Dendritic cell treated with granulocyte-macrophage colony-stimulating factor and Interleukin-4, amounts not matched to agents 40 ng/mL and 50 ng/mL, for 4 days (primary cell): ENCODE measurements at regions not wholly inside any gene's neighbourhood (a gene's known extent, or its start where the extent isn't known, plus 50 kb on each side); places are given as distances from the start of the nearest gene placed in this dataset.
A peak's percentile ranks its signal among the peaks of the same experiment; 100 is the strongest.

ENCODE experiments used
- H3K27ac Mint-ChIP-seq: one replicate; pipeline ENCODE4 v1.8.0; 2022; ENCODE audit warnings: mild to moderate bottlenecking, mixed read lengths
- H3K27me3 Mint-ChIP-seq: one replicate; pipeline ENCODE4 v1.8.0; 2022; ENCODE audit warnings: mild to moderate bottlenecking, mixed read lengths
- H3K36me3 Mint-ChIP-seq: one replicate; pipeline ENCODE4 v1.8.0; 2022; ENCODE audit warnings: low read depth, mixed read lengths
- H3K4me1 Mint-ChIP-seq: one replicate; pipeline ENCODE4 v1.8.0; 2022; ENCODE audit warnings: low read depth, mixed read lengths
- H3K4me3 Mint-ChIP-seq: one replicate; pipeline ENCODE4 v1.8.0; 2022; ENCODE audit warnings: mild to moderate bottlenecking, moderate library complexity, mixed read lengths
- H3K9me3 Mint-ChIP-seq: one replicate; pipeline ENCODE4 v1.8.0; 2022; ENCODE audit warnings: mixed read lengths
- intact Hi-C: fragments of 100-400 bp; cut with micrococcal nuclease; formaldehyde crosslinking; loops from one replicate; pipeline ENCODE4 v1.15.0; 2022

DNA sequence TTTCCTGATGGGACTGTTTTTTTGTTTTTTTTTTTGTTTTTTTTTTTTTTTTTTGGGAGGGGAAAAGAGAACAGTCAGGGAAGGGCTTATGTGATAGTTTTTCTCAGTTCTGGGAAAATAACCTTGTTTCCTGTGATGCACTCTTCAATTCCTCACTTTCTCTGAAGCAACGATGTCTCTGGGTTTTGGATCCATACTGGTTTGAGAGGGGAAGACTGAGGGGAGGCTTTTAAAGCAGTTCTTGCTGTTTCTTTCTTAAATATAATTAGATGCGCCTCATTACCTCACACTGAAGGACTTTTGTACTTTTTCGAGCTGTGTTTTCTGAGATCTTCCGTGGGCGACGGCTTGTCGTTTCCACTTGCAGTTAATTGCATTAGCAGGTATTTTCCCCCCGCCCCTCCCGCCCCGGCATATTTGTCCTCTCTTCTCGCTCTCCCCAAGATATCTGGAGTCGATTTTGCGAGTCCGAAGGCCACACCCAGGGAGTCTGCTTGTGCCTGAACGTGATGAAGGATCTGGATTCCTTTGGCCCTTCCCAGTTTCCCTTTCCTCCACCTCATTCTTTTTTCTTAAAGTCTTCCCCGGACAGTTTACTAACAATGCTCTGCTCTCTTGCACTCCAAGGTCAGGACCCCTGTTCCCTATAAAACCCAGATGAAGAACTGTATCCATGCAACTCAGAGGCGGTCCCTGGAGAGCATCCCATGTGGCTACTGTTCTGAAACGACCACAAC lies 125.2 kb upstream of the ZFHX3 start:
- Mint-ChIP-seq H3K4me1 (peaks cover 25% of the 10 kb centered on the region), H3K9me3 (no peaks in the 10 kb centered on the region), H3K27ac (peak overlapping the region; percentile 19), H3K4me3 (no peak overlapping the region), H3K27me3 (peaks cover 5% of the 10 kb centered on the region), H3K36me3 (no peaks in the 10 kb centered on the region)
- intact Hi-C loops, result loop anchor here (10.0 kb wide), 1 partner anchor 48 kb away; no protein-coding TSS in a partner anchor

DNA sequence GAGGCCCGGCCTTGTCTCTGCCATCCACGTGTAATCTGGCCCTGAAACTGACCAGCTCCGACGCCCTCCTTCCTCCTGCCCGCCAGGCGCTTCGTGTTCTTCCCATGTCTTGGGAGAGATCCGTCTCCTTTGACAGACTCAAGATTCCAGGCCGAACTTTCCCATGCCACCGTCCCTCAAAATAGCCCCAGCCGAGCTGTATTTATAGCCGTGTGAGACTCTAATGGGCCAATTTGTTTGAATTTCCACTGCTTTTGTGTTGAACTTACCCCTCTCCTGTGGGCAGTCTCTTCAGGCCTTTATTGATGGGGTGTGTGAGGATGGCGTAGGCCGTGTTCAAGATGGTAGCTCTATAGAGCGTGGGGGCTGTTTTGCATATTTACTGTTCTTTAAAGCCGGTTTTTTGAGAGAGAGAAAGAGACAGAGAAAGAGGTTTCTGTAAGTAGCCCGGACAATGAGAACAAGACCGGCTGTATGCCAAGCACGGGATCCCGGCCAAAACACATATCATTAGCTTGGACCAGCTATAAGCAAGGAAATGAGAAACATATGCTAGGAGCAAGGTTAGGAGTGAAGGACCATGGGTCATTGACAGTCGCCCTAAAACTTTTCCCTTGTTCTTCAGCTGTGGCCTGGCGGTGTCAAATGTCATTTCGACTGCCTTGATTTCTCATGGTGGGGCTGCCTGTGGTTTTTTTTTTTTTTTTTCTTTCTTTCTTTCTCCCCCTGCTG lies 124.5 kb upstream of the ZFHX3 start:
- Mint-ChIP-seq H3K27ac (no peak overlapping the region), H3K36me3 (no peaks in the 10 kb centered on the region), H3K27me3 (peaks cover 5% of the 10 kb centered on the region), H3K4me3 (no peak overlapping the region), H3K9me3 (no peaks in the 10 kb centered on the region), H3K4me1 (peaks cover 25% of the 10 kb centered on the region)
- intact Hi-C loops, result loop anchor here (10.0 kb wide), 1 partner anchor 48 kb away; no protein-coding TSS in a partner anchor

DNA sequence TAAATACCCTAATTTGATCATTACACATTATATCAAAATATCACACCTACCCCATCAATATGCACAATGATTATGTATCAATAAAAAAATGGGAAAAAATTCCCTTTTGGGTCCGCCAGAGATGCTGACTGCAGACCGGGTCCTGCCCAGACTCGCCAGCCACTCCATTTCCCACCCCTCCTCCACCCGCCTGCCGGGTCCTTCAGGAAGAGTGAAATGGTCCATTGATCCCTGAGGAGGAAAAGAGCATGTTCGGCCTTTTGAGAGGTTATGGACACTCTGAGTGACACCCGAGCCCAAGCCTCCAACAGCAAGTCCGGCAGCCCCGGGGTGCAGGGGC lies 123.9 kb upstream of the ZFHX3 start:
- intact Hi-C loops, result loop anchor here (10.0 kb wide), 1 partner anchor 47 kb away; no protein-coding TSS in a partner anchor
- Mint-ChIP-seq H3K27me3 (peaks cover 5% of the 10 kb centered on the region), H3K36me3 (no peaks in the 10 kb centered on the region), H3K4me3 (no peak overlapping the region), H3K9me3 (no peaks in the 10 kb centered on the region), H3K27ac (no peak overlapping the region), H3K4me1 (peaks cover 25% of the 10 kb centered on the region)

DNA sequence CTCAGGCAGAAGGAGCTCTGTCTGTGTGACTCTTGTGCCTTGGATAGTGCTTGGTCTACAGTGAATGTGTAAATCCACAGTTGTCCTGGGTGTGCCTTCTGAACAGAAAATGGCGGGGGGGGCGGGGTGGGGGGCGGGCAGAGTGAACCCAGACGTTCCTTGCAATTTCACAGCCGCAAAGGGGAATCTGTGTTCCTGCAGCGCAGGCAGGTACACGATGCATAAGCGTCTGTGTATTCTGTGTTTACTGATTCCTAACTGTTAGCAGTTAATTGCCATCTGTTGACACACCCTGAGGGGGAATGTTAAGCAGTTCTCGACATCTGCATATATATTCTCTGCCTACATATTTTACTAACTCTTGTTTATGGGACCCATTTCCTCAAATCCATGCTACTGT lies 123.5 kb upstream of the ZFHX3 start:
- Mint-ChIP-seq H3K4me3 (no peak overlapping the region), H3K36me3 (no peaks in the 10 kb centered on the region), H3K4me1 (peaks cover 25% of the 10 kb centered on the region), H3K27me3 (peaks cover 5% of the 10 kb centered on the region), H3K27ac (no peak overlapping the region), H3K9me3 (no peaks in the 10 kb centered on the region)
- intact Hi-C loops, result loop anchor here (10.0 kb wide), 1 partner anchor 47 kb away; no protein-coding TSS in a partner anchor

DNA sequence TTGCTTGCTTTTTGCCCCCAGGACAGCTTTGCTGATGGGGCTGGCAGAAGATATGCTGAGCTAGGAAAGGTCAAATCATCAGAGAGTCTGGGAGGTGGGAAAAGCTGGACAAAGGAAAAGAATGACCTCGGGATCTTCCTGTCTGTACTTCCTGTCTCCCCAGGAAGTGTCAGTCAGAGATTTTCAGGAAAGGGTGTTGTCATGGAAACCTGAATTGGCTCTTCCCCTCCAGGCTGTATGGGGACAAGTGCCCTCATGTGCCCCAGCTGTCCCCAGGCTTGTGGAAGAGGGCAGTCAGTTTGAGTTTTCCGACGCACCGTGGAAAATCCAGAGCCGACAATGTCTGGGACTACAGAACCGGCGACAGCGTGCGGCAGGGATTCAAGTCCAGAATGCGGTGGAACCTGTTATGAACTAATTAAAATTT lies 122.7 kb upstream of the ZFHX3 start:
- no peaks in the 10 kb centered on the region for H3K9me3 Mint-ChIP-seq
- intact Hi-C loops, result loop anchor here (10.0 kb wide), 1 partner anchor 46 kb away; no protein-coding TSS in a partner anchor
- H3K4me1 Mint-ChIP-seq, result peaks cover 22% of the 10 kb centered on the region
- H3K27ac Mint-ChIP-seq, result no peak overlapping the region
- no peaks in the 10 kb centered on the region for H3K36me3 Mint-ChIP-seq
- H3K27me3 Mint-ChIP-seq, result peaks cover 5% of the 10 kb centered on the region
- no peak overlapping the region for H3K4me3 Mint-ChIP-seq

DNA sequence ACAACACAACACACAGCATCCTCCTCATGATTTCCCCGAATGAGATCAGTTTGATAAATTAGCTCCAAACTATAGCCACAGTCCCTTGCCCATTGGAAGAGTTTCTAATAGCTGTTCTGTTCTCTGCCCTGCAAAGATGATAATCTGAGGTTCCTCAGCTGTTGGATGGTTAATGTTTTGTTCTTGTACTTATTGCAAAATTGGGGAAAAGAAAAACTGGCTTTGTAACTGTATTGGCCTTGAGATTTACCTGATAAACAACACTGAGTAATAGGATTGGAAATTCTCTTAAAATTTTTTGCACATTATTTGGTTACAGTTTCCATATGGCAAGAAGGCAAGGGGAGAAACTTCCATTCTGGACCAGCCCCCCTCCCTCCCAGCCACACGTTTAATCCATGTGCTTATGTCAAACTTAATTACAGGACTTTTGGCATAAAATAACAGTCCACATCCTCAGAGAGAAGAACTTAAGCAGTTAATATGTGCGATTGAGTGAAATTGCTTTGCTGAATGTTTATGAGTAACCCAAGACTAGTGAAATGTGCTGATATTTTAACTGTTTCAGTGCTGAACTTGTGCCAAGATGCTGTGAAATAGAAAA lies 119.1 kb upstream of the ZFHX3 start:
- Mint-ChIP-seq H3K27me3 (peaks cover 3% of the 10 kb centered on the region), H3K27ac (no peak overlapping the region), H3K36me3 (no peaks in the 10 kb centered on the region), H3K4me1 (peaks cover 25% of the 10 kb centered on the region), H3K9me3 (no peaks in the 10 kb centered on the region), H3K4me3 (no peak overlapping the region)
- intact Hi-C loops, result no loop called here

DNA sequence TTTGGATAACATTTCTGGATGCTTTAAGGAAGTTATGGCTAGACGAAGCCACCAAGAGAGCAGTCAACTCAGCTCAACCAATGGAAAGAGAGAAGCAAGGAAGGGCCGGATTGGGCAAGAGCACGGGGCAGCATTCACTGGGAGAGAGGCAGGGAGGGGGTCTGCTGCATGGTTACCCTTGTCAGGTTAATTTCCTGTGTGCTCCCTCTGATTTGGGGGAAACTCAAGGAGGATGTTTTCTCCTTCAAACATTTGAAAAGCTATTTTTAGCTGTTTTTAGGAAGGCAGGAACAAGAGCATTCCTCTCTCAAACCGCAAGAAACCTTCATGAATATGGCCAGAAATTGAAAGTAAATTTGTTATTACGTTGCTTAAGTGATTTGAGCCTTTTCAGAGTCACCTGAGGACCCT lies 118.5 kb upstream of the ZFHX3 start:
- Mint-ChIP-seq H3K27me3 (peaks cover 3% of the 10 kb centered on the region), H3K36me3 (no peaks in the 10 kb centered on the region), H3K4me1 (peaks cover 25% of the 10 kb centered on the region), H3K9me3 (no peaks in the 10 kb centered on the region), H3K4me3 (peak overlapping the region; percentile 47), H3K27ac (no peak overlapping the region)
- intact Hi-C loops, result no loop called here

DNA sequence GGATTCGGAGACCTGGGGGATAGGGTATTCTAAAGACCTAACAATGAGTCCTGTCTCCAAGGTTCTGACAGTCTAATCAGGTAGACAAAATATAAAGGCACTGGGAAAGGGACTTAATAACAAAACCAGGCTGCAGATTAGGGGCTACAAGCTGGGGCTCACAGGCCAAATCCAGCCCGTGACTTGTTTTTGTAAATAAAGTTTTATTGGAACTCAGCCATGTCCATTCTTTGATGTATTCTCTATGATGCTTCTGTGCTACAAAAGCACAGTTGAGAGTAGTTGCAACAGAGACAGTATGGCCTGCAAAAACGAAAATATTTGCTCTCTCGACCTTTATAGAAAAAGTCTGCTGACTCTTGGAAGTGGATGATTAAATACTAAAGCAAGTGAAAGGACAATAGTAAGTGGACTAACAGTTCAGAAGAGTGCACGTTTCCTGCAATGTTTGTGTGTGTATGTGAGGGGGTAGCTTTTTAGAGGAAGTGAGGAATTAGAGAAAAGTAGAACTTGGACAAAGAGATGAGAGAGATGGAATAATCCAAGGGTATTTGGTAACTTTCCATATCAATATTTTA lies 115.4 kb upstream of the ZFHX3 start:
- Mint-ChIP-seq H3K4me1 (peaks cover 30% of the 10 kb centered on the region), H3K36me3 (no peaks in the 10 kb centered on the region)

DNA sequence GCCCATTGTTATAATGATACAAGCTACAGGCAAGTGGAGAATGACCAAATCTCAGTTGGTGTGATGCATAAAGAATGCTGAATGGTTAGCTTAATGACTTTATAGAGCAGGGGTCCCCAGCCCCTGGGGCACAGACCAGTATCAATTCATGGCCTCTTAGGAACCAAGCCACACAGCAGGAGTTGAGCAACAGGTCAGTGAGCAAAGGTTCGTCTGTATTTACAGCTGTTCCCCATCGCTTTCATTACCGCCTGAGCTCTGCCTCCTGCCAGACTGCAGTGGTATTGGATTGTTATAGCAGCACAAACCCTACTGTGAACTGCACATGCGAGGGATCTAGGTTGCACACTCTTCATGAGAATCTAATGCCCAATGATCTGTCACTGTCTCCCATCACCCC lies 114.0 kb upstream of the ZFHX3 start:
- no peaks in the 10 kb centered on the region for H3K36me3 Mint-ChIP-seq
- intact Hi-C loops, result no loop called here
- no peaks in the 10 kb centered on the region for H3K9me3 Mint-ChIP-seq
- no peak overlapping the region for H3K4me3 Mint-ChIP-seq
- peaks cover 36% of the 10 kb centered on the region for H3K4me1 Mint-ChIP-seq
- H3K27ac Mint-ChIP-seq, result no peak overlapping the region
- H3K27me3 Mint-ChIP-seq, result no peaks in the 10 kb centered on the region

More for the DNA sequence above, 115.4 kb upstream of the ZFHX3 start:
- no peak overlapping the region for H3K4me3 Mint-ChIP-seq
- no peaks in the 10 kb centered on the region for H3K9me3 Mint-ChIP-seq
- H3K27me3 Mint-ChIP-seq, result peaks cover 3% of the 10 kb centered on the region
- intact Hi-C loops, result no loop called here
- H3K27ac Mint-ChIP-seq, result no peak overlapping the region

DNA sequence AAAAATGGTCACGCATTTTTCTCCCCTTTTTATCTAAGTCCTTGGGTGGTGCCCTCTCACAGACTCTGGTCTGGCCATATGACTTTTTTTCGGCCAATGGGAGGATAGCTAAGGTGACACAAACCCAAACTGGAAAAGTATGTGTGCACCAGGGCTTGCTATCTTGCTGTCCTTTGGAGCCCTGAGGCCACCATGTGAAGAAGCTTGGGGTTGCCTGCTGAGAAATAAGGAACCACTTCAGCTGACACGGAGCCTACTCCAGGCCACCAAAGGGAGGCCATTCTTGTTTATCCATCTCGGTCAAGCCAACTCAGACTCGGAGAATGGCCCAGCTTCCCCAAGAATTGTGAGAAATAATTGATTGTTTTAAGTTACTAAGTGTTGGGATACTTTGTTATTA lies 111.4 kb upstream of the ZFHX3 start:
- Mint-ChIP-seq H3K27me3 (no peaks in the 10 kb centered on the region), H3K4me3 (no peak overlapping the region), H3K9me3 (no peaks in the 10 kb centered on the region), H3K4me1 (peaks cover 32% of the 10 kb centered on the region), H3K27ac (no peak overlapping the region), H3K36me3 (no peaks in the 10 kb centered on the region)
- intact Hi-C loops, result no loop called here

DNA sequence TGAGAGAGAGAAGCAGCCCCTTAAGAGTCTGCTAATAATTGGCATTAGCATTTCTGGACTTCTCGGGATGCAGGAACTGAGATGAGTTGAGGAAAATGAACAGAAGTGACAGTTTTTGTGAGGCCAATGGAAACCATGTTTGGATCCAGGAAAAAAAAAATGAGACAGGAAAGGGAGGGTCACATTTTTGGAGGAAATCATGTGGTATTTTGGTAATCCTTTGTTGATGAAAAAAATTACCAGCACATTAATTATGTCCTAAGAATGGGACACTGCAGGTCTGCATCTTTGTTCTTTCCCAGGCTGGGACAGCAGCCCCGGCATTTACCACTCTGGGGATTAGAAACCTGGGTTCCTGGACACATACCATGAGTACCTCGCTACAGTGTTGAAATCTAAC lies 109.9 kb upstream of the ZFHX3 start:
- H3K9me3 Mint-ChIP-seq, result no peaks in the 10 kb centered on the region
- H3K27me3 Mint-ChIP-seq, result no peaks in the 10 kb centered on the region
- no peak overlapping the region for H3K4me3 Mint-ChIP-seq
- intact Hi-C loops, result no loop called here
- H3K27ac Mint-ChIP-seq, result peak overlapping the region; percentile 57
- H3K4me1 Mint-ChIP-seq, result peaks cover 37% of the 10 kb centered on the region
- no peaks in the 10 kb centered on the region for H3K36me3 Mint-ChIP-seq

DNA sequence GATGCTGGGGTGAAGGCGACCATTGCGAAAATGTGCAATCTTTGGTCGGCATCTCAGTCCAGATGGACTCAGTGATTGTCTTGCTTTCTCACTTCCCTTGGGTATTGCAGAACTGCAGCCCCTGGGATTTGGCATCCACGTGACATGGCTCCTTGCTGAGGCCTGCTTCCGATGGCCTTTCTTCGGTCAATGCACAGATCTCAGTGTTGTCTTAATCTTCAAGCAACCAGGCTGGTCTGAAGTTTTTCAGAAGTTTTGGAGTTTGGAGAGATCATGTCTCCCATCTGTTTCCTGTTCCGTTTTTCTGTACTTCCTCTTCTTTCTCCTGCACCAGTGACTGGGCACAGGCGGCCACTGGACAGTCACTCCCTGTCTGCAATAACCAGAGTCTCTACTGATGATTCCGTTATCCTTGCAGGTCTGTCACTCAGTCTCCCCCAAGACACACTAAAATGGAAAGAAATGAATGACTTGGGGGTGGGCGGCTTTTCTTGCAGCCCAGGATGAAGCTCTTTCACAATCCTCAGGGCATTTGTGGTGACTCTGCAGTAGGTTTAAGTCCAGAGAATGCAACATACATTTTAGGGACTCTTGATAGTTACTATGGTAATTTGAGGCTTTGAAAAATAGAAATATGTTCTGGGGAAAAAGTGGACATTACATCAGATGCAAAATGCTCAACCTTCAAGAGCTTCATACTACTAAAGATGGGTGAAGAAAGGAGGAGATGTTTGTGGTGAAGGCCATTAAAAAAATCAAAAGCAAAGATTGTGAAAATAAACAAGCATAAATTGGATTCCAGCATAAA lies 106.3 kb upstream of the ZFHX3 start:
- Mint-ChIP-seq H3K9me3 (no peaks in the 10 kb centered on the region), H3K4me3 (peak overlapping the region; percentile 42), H3K27ac (peak overlapping the region; percentile 90), H3K4me1 (peaks cover 71% of the 10 kb centered on the region), H3K36me3 (no peaks in the 10 kb centered on the region), H3K27me3 (no peaks in the 10 kb centered on the region)
- intact Hi-C loops, result loop anchor here (5.0 kb wide), 2 partner anchors 87 to 982 kb away; partner anchors contain the start of gene PMFBP1

DNA sequence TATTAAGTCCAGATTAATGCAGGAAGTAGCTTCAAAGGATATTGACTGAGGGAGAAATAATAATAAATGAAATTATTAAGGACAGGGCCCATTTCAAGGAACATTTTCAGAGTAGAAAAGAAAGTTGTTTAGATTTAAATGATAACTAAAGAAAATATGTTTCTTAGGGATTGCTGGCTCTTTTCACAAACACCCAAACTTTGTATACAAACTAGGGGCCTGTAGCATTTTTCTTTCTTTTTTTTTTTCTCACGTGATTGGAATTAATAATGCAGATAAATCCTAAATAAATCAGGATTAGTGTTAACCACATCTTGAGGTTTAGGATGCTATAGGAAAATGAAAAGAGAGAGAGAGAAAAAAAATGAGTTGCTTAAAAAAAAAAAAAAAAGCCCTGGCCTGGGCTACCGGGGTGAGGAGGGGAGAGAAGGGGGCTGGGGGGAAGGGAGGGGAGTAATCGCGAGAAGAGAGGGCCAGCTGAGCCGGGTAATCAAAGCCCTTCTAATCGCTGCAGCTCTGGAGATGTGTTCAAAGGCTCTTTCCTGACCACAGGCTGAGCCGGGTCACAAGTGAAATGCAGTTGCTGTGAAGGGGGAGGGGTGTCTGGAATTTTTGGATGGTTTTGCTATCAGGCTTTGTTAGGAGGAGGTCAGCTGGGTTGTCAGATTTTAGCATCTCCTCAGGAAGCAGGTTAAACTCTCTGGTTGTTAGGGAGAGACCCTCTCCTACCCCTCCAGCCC lies 104.6 kb upstream of the ZFHX3 start:
- intact Hi-C loops, result loop anchor here (5.0 kb wide), 2 partner anchors 85 to 980 kb away; partner anchors contain the start of gene PMFBP1
- H3K27me3 Mint-ChIP-seq, result no peaks in the 10 kb centered on the region
- H3K9me3 Mint-ChIP-seq, result no peaks in the 10 kb centered on the region
- no peak overlapping the region for H3K4me3 Mint-ChIP-seq
- H3K4me1 Mint-ChIP-seq, result peaks cover 57% of the 10 kb centered on the region
- no peaks in the 10 kb centered on the region for H3K36me3 Mint-ChIP-seq
- H3K27ac Mint-ChIP-seq, result peak overlapping the region; percentile 90
